Endothelial cell of umbilical vein (primary cell): ENCODE measurements at regions not wholly inside any gene's neighbourhood (a gene's known extent, or its start where the extent isn't known, plus 50 kb on each side); places are given as distances from the start of the nearest gene placed in this dataset.

ENCODE experiments used
- EZH2 ChIP-seq: IDR thresholded peaks from 2 replicates; pipeline ENCODE4 v1.6.1; 2012; ENCODE audit warnings: borderline replicate concordance, low read depth, mild to moderate bottlenecking, moderate library complexity, low read length, inconsistent platforms; ENCODE audit not compliant: severe bottlenecking
- GATA2 ChIP-seq: IDR thresholded peaks from 2 replicates; pipeline ENCODE4 v1.7.0; 2011; ENCODE audit warnings: low read depth, mild to moderate bottlenecking, moderate library complexity, mixed read lengths, low read length; ENCODE audit not compliant: insufficient read length, insufficient read depth
- JUN ChIP-seq: IDR thresholded peaks from 2 replicates; pipeline ENCODE4 v1.6.1; 2011; ENCODE audit warnings: borderline replicate concordance, low read depth; ENCODE audit not compliant: insufficient read length, insufficient read depth
- MYC ChIP-seq: IDR thresholded peaks from one replicate; pipeline ENCODE4 v1.6.1; 2011; ENCODE audit warnings: mild to moderate bottlenecking, low read depth, low read length
- POLR2A ChIP-seq: IDR thresholded peaks from 2 replicates; pipeline ENCODE4 v1.6.1; 2012; ENCODE audit warnings: low read depth, mild to moderate bottlenecking, control low read depth, low read length
- POLR2AphosphoS5 ChIP-seq: IDR thresholded peaks from 2 replicates; pipeline ENCODE4 v1.6.1; 2012; ENCODE audit warnings: low read depth, mild to moderate bottlenecking, control low read depth, low read length, moderate library complexity; ENCODE audit not compliant: insufficient read depth
- TF ChIP-seq, protein P1 (sequence below), 2 donors: IDR thresholded peaks; 1 replicate in 1 of 2; 2 replicates in 1 of 2; pipeline ENCODE4 v1.5.1; 2011; ENCODE audit warnings: low read length in 2 of 2, mild to moderate bottlenecking in 2 of 2, moderate library complexity in 2 of 2, control low read depth in 1 of 2, inconsistent platforms in 1 of 2, low read depth in 1 of 2; ENCODE audit not compliant: insufficient read depth in 1 of 2; ENCODE audit errors: extremely low read depth in 1 of 2
- TF ChIP-seq, protein P2 (sequence below): IDR thresholded peaks from 2 replicates; pipeline ENCODE4 v1.6.1; 2011; ENCODE audit not compliant: insufficient read depth, insufficient read length

DNA sequence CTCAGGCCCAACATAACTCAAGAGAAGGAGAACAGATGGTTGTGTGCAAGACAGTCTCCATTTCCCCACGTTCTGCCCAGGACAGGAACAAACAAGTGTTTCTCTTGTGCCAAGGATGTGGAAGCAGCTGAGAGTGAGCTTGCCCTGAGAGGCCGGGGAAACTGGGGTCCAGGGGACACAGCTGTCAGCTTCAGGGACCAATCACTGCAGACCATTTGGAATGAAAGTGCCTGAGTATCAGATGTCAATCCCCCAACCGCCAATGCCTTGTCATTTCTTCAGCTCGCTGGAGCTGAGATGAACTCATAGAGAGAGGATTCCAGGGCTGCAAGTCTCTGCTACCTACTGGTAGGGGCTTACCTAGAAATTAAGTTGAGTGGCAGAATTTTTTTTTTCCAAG is 71.9 kb upstream of the METAP2 start:
- TF ChIP-seq, protein P1, sequence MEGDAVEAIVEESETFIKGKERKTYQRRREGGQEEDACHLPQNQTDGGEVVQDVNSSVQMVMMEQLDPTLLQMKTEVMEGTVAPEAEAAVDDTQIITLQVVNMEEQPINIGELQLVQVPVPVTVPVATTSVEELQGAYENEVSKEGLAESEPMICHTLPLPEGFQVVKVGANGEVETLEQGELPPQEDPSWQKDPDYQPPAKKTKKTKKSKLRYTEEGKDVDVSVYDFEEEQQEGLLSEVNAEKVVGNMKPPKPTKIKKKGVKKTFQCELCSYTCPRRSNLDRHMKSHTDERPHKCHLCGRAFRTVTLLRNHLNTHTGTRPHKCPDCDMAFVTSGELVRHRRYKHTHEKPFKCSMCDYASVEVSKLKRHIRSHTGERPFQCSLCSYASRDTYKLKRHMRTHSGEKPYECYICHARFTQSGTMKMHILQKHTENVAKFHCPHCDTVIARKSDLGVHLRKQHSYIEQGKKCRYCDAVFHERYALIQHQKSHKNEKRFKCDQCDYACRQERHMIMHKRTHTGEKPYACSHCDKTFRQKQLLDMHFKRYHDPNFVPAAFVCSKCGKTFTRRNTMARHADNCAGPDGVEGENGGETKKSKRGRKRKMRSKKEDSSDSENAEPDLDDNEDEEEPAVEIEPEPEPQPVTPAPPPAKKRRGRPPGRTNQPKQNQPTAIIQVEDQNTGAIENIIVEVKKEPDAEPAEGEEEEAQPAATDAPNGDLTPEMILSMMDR (IDR thresholded peaks at IDR 0.05; ENCODE audit: extremely low read depth in 1 of 2, insufficient read depth in 1 of 2, low read depth in 1 of 2, low read length in 2 of 2), result no peak
- TF ChIP-seq GATA2, result no peak
- TF ChIP-seq EZH2, result no peak
- no peak for TF ChIP-seq POLR2AphosphoS5
- TF ChIP-seq MYC, result no peak
- TF ChIP-seq JUN, result no peak
- no peak for TF ChIP-seq POLR2A
- TF ChIP-seq, protein P2, sequence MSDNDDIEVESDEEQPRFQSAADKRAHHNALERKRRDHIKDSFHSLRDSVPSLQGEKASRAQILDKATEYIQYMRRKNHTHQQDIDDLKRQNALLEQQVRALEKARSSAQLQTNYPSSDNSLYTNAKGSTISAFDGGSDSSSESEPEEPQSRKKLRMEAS, result no peak
